Skeletal muscle tissue (tissue), 3 donors: ENCODE measurements at regions not wholly inside any gene's neighbourhood (a gene's known extent, or its start where the extent isn't known, plus 50 kb on each side); places are given as distances from the start of the nearest gene placed in this dataset.

Experiments used
- H3K27ac ChIP-seq: one replicate; pipeline ENCODE4 v1.7.0; 2013; ENCODE audit warnings: mild to moderate bottlenecking, low read depth, low read length, inconsistent platforms
- H3K27me3 ChIP-seq, 3 donors: one replicate each; pipeline ENCODE4 v1.7.0; 2013; ENCODE audit warnings: low read length in 3 of 3; ENCODE audit not compliant: control insufficient read depth in 3 of 3, insufficient read depth in 3 of 3
- H3K36me3 ChIP-seq, 3 donors: one replicate each; pipeline ENCODE4 v1.7.0; 2013; ENCODE audit warnings: low read length in 3 of 3; ENCODE audit not compliant: control insufficient read depth in 3 of 3, insufficient read depth in 3 of 3
- H3K4me1 ChIP-seq, 3 donors: one replicate each; pipeline ENCODE4 v1.7.0; 2013; ENCODE audit warnings: low read length in 3 of 3, mild to moderate bottlenecking in 3 of 3; ENCODE audit not compliant: control insufficient read depth in 3 of 3, insufficient read depth in 3 of 3
- H3K4me3 ChIP-seq, 3 donors: one replicate each; pipeline ENCODE4 v1.7.0; 2013; ENCODE audit warnings: low read length in 3 of 3
- H3K9ac ChIP-seq, 3 donors: one replicate each; pipeline ENCODE4 v1.7.0; 2013; ENCODE audit warnings: low read length in 3 of 3, mild to moderate bottlenecking in 3 of 3, moderate library complexity in 2 of 3, low read depth in 1 of 3
- H3K9me3 ChIP-seq, 3 donors: one replicate each; pipeline ENCODE4 v1.7.0; 2013; ENCODE audit warnings: low read length in 3 of 3; ENCODE audit not compliant: control insufficient read depth in 3 of 3
- donor health status: Osteomylitis.

GRCh38 chr7:18421297-18422002 lies 74.1 kb upstream of the HDAC9 start:
- Histone ChIP-seq H3K36me3 (no peaks in the 10 kb centered on the region), H3K9ac (no peak overlapping the region), H3K27ac (no peak overlapping the region), H3K9me3 (no peaks in the 10 kb centered on the region), H3K4me1 (peaks cover 0 to 3% (median 0%) of the 10 kb centered on the region in 3 donors), H3K27me3 (no peaks in the 10 kb centered on the region), H3K4me3 (peak overlapping the region in 1 of 3 donors; percentile 21)

DNA sequence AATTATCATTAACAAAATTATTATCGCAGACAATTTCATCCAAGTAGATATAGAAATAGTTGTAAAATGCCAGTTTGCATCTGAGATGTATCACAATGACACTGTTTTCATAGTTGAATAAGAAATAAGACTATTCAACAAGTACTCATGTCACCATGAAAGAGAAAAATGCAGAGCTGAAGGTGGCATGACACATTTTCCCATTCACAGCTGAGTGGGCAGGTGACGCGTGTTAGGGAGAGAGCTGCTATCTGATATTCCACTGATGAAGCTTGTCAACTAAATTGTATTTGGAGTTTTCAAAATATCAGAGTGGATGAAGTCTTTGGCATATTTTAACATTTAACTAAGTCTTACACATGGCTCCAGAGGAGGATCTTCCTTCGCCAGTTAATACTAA lies 70.3 kb upstream of the HDAC9 start:
- Histone ChIP-seq H3K9me3 (no peaks in the 10 kb centered on the region), H3K4me3 (no peak overlapping the region), H3K4me1 (peaks cover 0 to 3% (median 0%) of the 10 kb centered on the region in 3 donors), H3K27ac (no peak overlapping the region), H3K27me3 (no peaks in the 10 kb centered on the region), H3K36me3 (no peaks in the 10 kb centered on the region), H3K9ac (no peak overlapping the region)

DNA sequence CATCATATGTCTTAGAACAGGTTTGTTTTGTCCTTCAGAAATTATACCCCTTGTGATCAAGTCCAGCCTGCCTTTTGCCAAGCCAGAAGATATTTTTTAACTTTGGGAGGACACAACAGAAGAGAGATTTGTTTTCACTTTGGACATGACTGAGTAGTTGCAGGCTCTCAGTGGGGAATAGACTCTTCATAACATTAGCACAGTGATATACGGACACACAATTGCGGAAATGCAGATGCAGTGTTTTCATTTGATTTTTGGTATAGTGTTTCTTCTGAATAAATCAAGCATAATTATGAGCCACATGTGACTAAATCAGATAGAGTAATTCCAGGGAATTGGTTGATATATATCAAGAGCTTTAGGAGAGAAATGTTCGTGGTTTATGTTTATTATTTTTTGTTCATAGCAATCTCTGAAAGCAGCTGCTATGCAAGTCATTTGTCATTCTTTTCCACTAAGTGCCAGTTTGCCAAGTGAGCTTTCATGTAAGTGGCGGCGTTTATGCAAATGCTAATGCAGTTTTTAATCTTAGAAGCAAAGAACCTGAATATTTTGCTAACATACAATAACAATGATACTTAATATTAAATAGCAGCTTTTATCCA lies 69.6 kb upstream of the HDAC9 start:
- H3K4me1 ChIP-seq: peaks cover 0 to 3% (median 0%) of the 10 kb centered on the region in 3 donors
- H3K27me3 ChIP-seq: no peaks in the 10 kb centered on the region
- H3K36me3 ChIP-seq: no peaks in the 10 kb centered on the region
- H3K4me3 ChIP-seq: no peak overlapping the region
- H3K9me3 ChIP-seq: no peaks in the 10 kb centered on the region
- no peak overlapping the region for H3K27ac ChIP-seq
- no peak overlapping the region for H3K9ac ChIP-seq

DNA sequence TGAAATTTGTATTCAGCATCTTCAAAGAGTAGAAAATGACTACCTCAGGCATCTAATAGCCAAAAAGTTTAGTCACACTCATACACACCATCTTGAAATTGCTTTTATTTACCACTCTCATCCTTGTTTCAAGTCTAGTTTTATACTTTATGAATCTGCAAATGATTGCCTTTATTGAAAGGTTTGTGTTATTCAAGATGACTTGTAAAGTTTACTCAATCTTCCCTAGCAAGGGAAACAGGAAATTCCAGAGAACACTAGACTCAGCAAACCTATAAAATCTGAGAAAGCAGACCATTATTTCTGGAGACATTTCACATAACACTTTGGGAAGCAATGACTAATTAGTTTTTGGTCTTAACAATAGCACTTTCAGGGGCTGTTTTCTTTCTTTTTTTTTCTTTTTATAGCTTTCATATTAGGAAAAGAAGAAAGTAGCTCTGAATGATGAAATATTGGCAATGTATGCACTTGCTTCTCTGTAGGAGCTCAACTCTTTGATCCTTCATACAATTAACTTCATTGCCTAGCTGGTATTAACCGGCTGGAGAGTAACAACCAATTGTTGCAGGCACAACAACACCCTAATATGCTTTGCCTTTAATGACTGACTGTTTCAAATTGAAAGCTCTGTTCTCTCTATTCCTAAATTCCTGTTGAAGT lies 68.9 kb upstream of the HDAC9 start:
- Histone ChIP-seq H3K27ac (no peak overlapping the region), H3K27me3 (no peaks in the 10 kb centered on the region), H3K4me3 (no peak overlapping the region), H3K4me1 (peaks cover 0 to 2% (median 0%) of the 10 kb centered on the region in 3 donors), H3K36me3 (no peaks in the 10 kb centered on the region), H3K9me3 (no peaks in the 10 kb centered on the region), H3K9ac (no peak overlapping the region)

DNA sequence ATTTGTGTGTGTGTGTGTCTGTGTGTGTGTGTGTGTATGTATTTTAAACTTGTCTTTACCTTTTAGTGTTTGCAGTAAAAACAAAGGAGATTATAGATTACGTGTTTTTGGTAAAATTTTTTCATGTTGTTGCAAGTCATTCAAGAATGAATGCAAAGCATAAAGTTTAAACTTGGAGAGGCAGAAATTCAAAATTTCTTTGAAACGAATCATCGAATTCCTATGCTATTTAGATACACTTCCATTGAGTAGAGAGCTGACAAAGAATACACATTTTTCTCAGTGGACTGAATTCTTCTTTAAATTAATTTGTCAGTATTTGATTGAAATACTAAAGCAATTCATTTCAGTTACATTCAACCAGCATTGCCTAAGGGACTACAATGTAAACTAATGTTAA lies 66.0 kb upstream of the HDAC9 start:
- Histone ChIP-seq H3K4me1 (no peaks in the 10 kb centered on the region), H3K27ac (no peak overlapping the region), H3K9ac (no peak overlapping the region), H3K36me3 (no peaks in the 10 kb centered on the region), H3K4me3 (no peak overlapping the region), H3K9me3 (no peaks in the 10 kb centered on the region), H3K27me3 (no peaks in the 10 kb centered on the region)

DNA sequence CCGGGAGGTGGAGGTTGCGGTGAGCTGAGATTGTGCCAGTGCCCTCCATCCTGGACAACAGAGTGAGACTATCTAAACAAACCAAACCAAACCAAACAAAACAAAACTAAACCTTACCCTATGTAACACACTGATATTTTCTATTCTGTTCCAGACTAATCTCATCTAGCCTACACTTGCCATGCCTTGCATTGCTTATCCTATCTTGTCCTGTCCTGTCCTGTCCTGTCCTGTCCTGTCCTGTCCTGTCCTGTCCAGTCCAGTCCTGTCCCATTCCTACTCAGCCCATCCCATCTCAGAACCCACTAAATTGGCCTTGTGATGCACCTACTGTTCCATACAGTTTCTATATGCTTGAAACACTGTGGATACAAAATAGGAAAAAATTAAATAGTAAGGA lies 64.7 kb upstream of the HDAC9 start:
- Histone ChIP-seq H3K27ac (no peak overlapping the region), H3K4me3 (no peak overlapping the region), H3K9ac (no peak overlapping the region), H3K36me3 (no peaks in the 10 kb centered on the region), H3K4me1 (no peaks in the 10 kb centered on the region), H3K27me3 (no peaks in the 10 kb centered on the region), H3K9me3 (no peaks in the 10 kb centered on the region)

DNA sequence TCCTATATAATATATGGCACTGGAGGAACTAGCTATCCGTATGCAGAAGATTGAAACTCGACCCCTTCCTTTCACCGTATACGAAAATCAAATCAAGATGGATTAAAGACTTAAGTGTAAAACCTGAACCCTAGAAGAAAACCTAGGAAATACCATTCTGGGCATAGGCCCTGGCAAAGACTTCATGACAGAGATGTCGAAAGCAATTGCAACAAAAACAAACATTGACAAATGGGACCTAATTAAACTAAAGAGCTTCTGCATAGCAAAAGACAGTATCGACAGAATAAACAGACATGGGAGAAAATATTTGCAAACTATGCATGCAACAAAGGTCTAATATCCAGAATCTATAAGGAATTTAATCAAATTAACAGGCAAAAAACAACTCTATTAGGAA lies 61.4 kb upstream of the HDAC9 start:
- Histone ChIP-seq H3K4me3 (no peak overlapping the region), H3K9ac (no peak overlapping the region), H3K9me3 (no peaks in the 10 kb centered on the region), H3K4me1 (no peaks in the 10 kb centered on the region), H3K27me3 (no peaks in the 10 kb centered on the region), H3K36me3 (no peaks in the 10 kb centered on the region), H3K27ac (no peak overlapping the region)

DNA sequence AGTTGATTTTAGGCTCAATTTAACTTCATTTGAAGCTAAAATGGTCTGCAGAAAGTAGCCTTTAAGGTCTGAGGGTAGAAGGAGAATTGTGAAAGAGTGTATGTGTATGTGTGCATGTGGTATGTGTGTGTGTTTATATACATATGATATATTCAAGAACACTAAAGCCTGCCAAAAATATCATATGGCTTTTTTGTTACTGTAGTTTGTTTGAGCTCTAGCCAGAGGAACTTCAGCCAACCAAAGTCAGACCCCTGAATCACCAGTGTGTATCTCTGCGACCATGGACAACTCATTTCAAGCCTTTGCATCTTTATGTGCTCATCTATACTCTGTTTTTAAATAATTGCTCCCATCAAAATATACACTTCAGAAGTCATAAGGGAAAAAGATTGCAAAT lies 58.4 kb upstream of the HDAC9 start:
- H3K36me3 ChIP-seq: no peaks in the 10 kb centered on the region
- no peaks in the 10 kb centered on the region for H3K4me1 ChIP-seq
- H3K9ac ChIP-seq: no peak overlapping the region
- H3K27ac ChIP-seq: no peak overlapping the region
- H3K4me3 ChIP-seq: no peak overlapping the region
- no peaks in the 10 kb centered on the region for H3K27me3 ChIP-seq
- no peaks in the 10 kb centered on the region for H3K9me3 ChIP-seq

- H3K27me3 ChIP-seq: no peaks in the 10 kb centered on the region
- H3K4me3 ChIP-seq: no peak overlapping the region
- H3K27ac ChIP-seq: no peak overlapping the region
- H3K9ac ChIP-seq: no peak overlapping the region
- no peaks in the 10 kb centered on the region for H3K4me1 ChIP-seq
- no peaks in the 10 kb centered on the region for H3K36me3 ChIP-seq
- no peaks in the 10 kb centered on the region for H3K9me3 ChIP-seq
Measured at GRCh38 chr7:18440934-18441333, 54.6 kb upstream of the HDAC9 start.

DNA sequence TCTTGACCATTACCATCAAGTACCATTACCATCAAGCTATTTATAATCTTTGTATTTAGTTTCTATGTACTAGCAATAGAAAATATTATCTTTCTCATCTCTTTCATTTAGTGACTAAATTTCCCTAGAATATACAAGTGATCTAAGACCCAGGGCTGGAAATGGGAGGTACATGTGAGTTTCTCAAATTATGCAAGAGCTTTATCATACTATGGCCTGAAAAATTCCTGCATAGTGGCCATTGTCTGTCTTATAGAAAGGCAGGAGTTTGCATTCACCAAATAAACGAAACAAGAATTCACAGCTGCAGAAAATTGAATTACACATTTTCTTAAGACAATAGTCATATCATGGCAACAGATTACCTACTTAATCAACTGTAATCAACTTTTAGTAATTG lies 50.7 kb upstream of the HDAC9 start:
- no peak overlapping the region for H3K27ac ChIP-seq
- no peaks in the 10 kb centered on the region for H3K36me3 ChIP-seq
- H3K4me3 ChIP-seq: no peak overlapping the region
- no peaks in the 10 kb centered on the region for H3K27me3 ChIP-seq
- no peaks in the 10 kb centered on the region for H3K4me1 ChIP-seq
- no peaks in the 10 kb centered on the region for H3K9me3 ChIP-seq
- no peak overlapping the region for H3K9ac ChIP-seq
